Epithelial cell of esophagus (primary cell): ENCODE measurements at regions not wholly inside any gene's neighbourhood (a gene's known extent, or its start where the extent isn't known, plus 50 kb on each side); places are given as distances from the start of the nearest gene placed in this dataset.

Experiments
- DNase-seq: peaks from one replicate; pipeline ENCODE4 v3.0.0; 2010; ENCODE audit warnings: low read depth
- H3K4me3 ChIP-seq: 2 replicates; pipeline ENCODE4 v1.5.1; 2011; ENCODE audit warnings: mild to moderate bottlenecking, low read length, control low read depth
- TF ChIP-seq, protein P1 (sequence below): IDR thresholded peaks from 2 replicates; pipeline ENCODE4 v1.5.1; 2011; ENCODE audit warnings: low read depth, mild to moderate bottlenecking, low read length, control low read depth, inconsistent platforms; ENCODE audit not compliant: insufficient read depth; ENCODE audit errors: missing control alignments

GRCh38 chr6:9200712-9201111 lies 765.4 kb upstream of the SLC35B3 start:
- DNase-seq = no peak
- TF ChIP-seq, protein P1, sequence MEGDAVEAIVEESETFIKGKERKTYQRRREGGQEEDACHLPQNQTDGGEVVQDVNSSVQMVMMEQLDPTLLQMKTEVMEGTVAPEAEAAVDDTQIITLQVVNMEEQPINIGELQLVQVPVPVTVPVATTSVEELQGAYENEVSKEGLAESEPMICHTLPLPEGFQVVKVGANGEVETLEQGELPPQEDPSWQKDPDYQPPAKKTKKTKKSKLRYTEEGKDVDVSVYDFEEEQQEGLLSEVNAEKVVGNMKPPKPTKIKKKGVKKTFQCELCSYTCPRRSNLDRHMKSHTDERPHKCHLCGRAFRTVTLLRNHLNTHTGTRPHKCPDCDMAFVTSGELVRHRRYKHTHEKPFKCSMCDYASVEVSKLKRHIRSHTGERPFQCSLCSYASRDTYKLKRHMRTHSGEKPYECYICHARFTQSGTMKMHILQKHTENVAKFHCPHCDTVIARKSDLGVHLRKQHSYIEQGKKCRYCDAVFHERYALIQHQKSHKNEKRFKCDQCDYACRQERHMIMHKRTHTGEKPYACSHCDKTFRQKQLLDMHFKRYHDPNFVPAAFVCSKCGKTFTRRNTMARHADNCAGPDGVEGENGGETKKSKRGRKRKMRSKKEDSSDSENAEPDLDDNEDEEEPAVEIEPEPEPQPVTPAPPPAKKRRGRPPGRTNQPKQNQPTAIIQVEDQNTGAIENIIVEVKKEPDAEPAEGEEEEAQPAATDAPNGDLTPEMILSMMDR = no peak
- no peak overlapping the region for H3K4me3 ChIP-seq

- peak; percentile 46 for DNase-seq
- H3K4me3 ChIP-seq = no peak overlapping the region
- TF ChIP-seq, protein P1 = no peak
Measured at GRCh38 chr6:9197726-9198125, 762.4 kb upstream of the SLC35B3 start.

- TF ChIP-seq, protein P1 = no peak
- no peak overlapping the region for H3K4me3 ChIP-seq
- no peak for DNase-seq
Measured at GRCh38 chr6:9195322-9195721, 760.0 kb upstream of the SLC35B3 start.

DNA sequence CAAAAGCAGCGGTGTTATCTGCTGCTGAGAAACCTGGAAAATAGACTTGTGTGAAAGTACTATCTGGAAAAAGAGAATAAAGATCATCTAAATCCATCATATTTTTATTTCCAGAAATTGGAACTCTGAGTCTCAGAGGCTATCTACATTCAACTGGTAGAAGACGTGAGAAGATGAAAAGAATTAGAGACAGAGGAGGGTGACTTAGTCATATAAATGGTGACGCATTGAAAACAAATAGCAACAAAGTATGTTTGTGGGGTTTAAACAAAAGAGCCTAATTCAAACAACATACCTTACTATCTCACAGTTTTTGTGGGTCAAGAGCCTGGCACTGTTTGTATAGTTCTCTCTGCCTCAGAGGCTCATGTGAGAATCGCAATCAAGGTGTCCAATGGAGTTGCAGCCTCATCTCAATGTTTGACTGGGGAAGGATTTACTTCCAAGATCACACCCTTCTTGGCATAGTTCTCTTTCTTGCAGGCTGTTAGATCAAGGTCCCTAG lies 757.1 kb upstream of the SLC35B3 start:
- DNase-seq = peak; percentile 33
- TF ChIP-seq, protein P1 = no peak
- no peak overlapping the region for H3K4me3 ChIP-seq

GRCh38 chr6:9186148-9186547 lies 750.8 kb upstream of the SLC35B3 start:
- TF ChIP-seq, protein P1 = no peak
- H3K4me3 ChIP-seq = no peak overlapping the region
- no peak for DNase-seq

- no peak overlapping the region for H3K4me3 ChIP-seq
- no peak for DNase-seq
- TF ChIP-seq, protein P1 = no peak
Measured at GRCh38 chr6:9178071-9178470, 742.7 kb upstream of the SLC35B3 start.

GRCh38 chr6:9173229-9173628 lies 737.9 kb upstream of the SLC35B3 start:
- H3K4me3 ChIP-seq = no peak overlapping the region
- TF ChIP-seq, protein P1 = no peak
- no peak for DNase-seq
